Adrenal gland (tissue), 5 donors: ENCODE measurements at regions not wholly inside any gene's neighbourhood (a gene's known extent, or its start where the extent isn't known, plus 50 kb on each side); places are given as distances from the start of the nearest gene placed in this dataset.

Experiments
- POLR2A ChIP-seq, 2 donors: fragments of 450-650 bp; IDR thresholded peaks; one replicate each; pipeline ENCODE4 v1.6.1; 2017; ENCODE audit warnings: antibody characterized with exemption in 2 of 2, mild to moderate bottlenecking in 2 of 2, moderate library complexity in 1 of 2
- TF ChIP-seq, protein P1 (sequence below), 6 experiments: fragments of 450-650 bp in 4 of 6; fragments of 200-600 bp in 2 of 6; sonication (generic) in 1 of 6; IDR thresholded peaks; 1 replicate in 5 of 6; 2 replicates in 1 of 6; pipeline versions ENCODE4 v1.5.1 to v1.8.0; 2016 to 2021; ENCODE audit warnings: antibody characterized with exemption in 6 of 6, mild to moderate bottlenecking in 2 of 6, moderate library complexity in 1 of 6
- donor health status: DM: no; HTN: no; CAD: no.

DNA sequence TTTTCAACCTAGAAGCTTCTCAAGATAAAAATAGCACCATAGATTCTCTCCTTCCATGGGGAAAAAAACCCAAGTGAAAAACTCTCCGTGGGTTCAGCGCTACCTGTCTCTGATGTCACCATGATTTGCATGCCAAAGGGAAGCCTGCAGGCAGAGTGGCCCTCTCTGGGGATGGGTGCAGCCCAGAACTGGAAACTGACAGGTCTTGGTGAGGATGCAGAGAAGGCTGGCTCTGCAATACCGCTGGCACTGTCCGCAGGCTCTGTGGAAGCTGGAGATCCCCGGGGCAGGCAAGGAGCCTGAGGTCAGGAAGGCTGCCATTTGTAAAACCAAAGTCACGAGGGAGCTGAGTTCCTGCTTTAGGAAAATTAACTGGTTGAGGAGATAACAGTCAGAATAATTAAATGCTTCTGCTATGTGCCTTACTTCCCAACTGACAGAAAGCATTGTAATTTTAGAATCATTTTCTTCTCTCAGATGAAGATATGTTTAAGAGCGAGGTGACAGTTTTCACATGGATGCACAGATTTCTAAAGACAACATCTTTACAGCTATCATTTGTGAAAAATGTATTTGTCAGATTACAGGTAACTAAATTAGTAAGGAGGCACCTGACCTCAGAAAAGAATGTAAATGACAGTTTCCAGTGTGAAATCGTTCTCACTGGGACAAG, 731.5 kb upstream of the FZD8 start:
- TF ChIP-seq, protein P1, sequence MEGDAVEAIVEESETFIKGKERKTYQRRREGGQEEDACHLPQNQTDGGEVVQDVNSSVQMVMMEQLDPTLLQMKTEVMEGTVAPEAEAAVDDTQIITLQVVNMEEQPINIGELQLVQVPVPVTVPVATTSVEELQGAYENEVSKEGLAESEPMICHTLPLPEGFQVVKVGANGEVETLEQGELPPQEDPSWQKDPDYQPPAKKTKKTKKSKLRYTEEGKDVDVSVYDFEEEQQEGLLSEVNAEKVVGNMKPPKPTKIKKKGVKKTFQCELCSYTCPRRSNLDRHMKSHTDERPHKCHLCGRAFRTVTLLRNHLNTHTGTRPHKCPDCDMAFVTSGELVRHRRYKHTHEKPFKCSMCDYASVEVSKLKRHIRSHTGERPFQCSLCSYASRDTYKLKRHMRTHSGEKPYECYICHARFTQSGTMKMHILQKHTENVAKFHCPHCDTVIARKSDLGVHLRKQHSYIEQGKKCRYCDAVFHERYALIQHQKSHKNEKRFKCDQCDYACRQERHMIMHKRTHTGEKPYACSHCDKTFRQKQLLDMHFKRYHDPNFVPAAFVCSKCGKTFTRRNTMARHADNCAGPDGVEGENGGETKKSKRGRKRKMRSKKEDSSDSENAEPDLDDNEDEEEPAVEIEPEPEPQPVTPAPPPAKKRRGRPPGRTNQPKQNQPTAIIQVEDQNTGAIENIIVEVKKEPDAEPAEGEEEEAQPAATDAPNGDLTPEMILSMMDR (IDR thresholded peaks at IDR 0.05) = no peak
- TF ChIP-seq POLR2A (IDR thresholded peaks at IDR 0.05) = no peak
